SJCRH30 (cell line): ENCODE measurements at regions not wholly inside any gene's neighbourhood (a gene's known extent, or its start where the extent isn't known, plus 50 kb on each side); places are given as distances from the start of the nearest gene placed in this dataset.

ENCODE experiments used
- DNase-seq, 2 experiments: peaks; one replicate each; pipeline ENCODE4 v3.0.0-alpha.2; 2015 to 2020
- H3K27ac ChIP-seq: fragments of 250-450 bp; sonication (Bioruptor Pico); 2 replicates; pipeline ENCODE4 v1.5.1; 2020; ENCODE audit warnings: mild to moderate bottlenecking, moderate library complexity
- H3K27me3 ChIP-seq: fragments of 250-450 bp; sonication (Bioruptor Pico); 2 replicates; pipeline ENCODE4 v1.5.1; 2020; ENCODE audit warnings: mild to moderate bottlenecking, moderate library complexity
- H3K36me3 ChIP-seq: fragments of 250-450 bp; sonication (Bioruptor Pico); 2 replicates; pipeline ENCODE4 v1.5.1; 2020; ENCODE audit warnings: mild to moderate bottlenecking, moderate library complexity
- H3K4me1 ChIP-seq: fragments of 250-450 bp; sonication (Bioruptor Pico); 2 replicates; pipeline ENCODE4 v1.5.1; 2020; ENCODE audit warnings: mild to moderate bottlenecking, moderate library complexity
- H3K4me3 ChIP-seq: fragments of 250-450 bp; sonication (Bioruptor Pico); 2 replicates; pipeline ENCODE4 v1.5.1; 2020; ENCODE audit warnings: mild to moderate bottlenecking, moderate library complexity
- H3K9me3 ChIP-seq: fragments of 250-450 bp; sonication (Bioruptor Pico); replicated peaks from 2 replicates; pipeline ENCODE4 v1.5.1; 2020; ENCODE audit warnings: mild to moderate bottlenecking, moderate library complexity

DNA sequence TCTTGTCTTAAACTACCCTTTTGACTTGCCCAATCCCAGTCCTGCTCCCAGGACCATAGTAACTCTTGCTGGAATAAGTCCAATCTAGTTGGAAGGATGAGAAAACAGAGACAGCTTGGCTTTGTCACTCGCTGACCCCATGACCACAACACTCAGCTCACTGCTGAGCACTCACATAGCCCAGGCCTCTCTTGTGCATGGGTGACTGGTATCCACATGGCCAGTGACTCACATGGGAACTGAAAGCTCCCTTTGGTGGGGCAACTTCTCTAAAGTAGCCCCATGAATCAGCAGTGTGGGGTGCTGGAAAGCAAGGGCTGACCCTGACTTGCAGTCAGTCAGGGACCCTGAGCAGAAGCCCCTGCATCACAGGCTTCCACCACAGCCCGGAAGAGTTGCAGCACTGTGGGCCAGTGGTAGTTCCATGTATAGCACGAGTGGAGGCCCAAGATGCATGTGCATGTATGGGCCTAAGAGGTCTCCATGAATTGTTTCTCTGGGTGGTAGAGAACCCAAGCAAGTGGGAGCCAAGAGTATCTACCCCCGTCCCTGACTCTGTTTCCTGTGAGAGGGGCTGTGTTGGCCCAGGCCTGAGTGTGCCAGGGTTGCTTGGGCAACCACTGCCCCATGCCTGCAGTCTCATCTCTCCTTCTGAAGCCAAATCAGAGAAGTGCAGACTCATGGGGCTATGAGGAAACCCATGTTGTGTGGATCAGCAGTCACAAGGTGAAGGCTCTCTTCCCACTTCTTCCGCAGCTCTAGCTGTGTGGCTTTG is 62.1 kb upstream of the XCR1 start:
- DNase-seq, result no peak
- H3K27ac ChIP-seq, result no peak overlapping the region

DNA sequence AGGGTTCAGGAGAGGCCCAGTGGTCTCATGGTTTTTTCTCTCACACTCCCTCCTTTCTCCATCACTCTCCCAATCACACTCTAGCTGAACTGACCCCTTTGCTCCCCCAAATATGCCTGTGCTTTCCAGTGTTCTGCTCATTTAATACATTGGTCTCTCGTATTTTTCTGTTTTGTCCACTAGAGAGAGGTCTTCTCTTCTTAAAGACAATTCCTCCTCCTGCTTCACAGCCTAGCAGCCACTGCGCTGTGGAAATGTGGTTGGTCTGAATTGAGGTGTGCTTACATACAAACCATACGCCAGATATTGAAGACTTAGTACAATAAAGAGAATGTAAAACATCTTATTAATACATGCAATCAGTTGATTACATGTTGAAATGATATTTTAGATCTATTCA is 60.6 kb upstream of the XCR1 start:
- no peaks in the 10 kb centered on the region for H3K4me1 ChIP-seq
- H3K36me3 ChIP-seq, result no peaks in the 10 kb centered on the region
- no peaks in the 10 kb centered on the region for H3K27me3 ChIP-seq
- H3K27ac ChIP-seq, result no peak overlapping the region
- DNase-seq, result no peak
- H3K4me3 ChIP-seq, result no peak overlapping the region
- no peaks in the 10 kb centered on the region for H3K9me3 ChIP-seq

More for the DNA sequence above, 62.1 kb upstream of the XCR1 start:
- H3K9me3 ChIP-seq, result no peaks in the 10 kb centered on the region
- H3K36me3 ChIP-seq, result no peaks in the 10 kb centered on the region
- no peaks in the 10 kb centered on the region for H3K4me1 ChIP-seq
- no peaks in the 10 kb centered on the region for H3K27me3 ChIP-seq
- H3K4me3 ChIP-seq, result no peak overlapping the region

DNA sequence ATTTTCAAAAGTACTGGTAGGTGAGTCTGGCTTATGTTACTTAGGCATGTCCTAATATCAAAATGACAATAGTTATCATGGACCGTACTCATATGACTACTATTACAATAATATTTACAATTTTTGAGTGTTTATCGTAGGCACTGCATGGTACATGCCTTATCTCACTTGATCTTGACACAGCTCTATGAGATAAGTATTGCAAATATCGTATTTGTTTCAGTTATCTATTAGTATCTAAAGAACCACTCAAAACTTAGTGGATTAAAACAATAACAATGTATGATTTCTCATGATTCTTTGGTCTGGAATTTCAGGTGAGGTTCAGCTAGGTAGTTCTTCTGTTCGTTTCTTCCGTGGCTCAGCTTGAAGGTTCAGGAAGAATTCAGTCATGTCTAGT is 59.7 kb upstream of the XCR1 start:
- H3K4me3 ChIP-seq, result no peak overlapping the region
- no peaks in the 10 kb centered on the region for H3K36me3 ChIP-seq
- no peaks in the 10 kb centered on the region for H3K4me1 ChIP-seq
- no peaks in the 10 kb centered on the region for H3K9me3 ChIP-seq
- H3K27ac ChIP-seq, result no peak overlapping the region
- no peak for DNase-seq
- no peaks in the 10 kb centered on the region for H3K27me3 ChIP-seq

DNA sequence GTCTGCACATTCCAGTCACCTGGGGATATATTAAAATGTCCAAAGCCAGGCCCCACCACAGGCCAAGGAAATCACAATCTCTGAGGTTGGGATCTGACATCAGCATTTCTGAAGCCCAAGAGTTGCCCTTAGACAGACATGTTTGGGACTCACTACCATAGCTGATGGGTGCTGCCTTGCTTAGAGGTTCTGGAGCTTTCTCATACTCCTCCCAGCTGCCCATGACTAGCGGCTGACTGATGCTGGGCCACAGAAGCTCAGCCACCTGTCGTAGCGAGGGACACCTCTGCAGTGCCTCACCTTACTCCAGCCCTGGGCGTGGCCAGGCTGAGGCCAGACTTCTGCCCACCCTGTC is 58.8 kb upstream of the XCR1 start:
- no peak for DNase-seq
- H3K27me3 ChIP-seq, result no peaks in the 10 kb centered on the region
- H3K4me1 ChIP-seq, result no peaks in the 10 kb centered on the region
- H3K4me3 ChIP-seq, result no peak overlapping the region
- no peaks in the 10 kb centered on the region for H3K9me3 ChIP-seq
- H3K36me3 ChIP-seq, result no peaks in the 10 kb centered on the region
- no peak overlapping the region for H3K27ac ChIP-seq

DNA sequence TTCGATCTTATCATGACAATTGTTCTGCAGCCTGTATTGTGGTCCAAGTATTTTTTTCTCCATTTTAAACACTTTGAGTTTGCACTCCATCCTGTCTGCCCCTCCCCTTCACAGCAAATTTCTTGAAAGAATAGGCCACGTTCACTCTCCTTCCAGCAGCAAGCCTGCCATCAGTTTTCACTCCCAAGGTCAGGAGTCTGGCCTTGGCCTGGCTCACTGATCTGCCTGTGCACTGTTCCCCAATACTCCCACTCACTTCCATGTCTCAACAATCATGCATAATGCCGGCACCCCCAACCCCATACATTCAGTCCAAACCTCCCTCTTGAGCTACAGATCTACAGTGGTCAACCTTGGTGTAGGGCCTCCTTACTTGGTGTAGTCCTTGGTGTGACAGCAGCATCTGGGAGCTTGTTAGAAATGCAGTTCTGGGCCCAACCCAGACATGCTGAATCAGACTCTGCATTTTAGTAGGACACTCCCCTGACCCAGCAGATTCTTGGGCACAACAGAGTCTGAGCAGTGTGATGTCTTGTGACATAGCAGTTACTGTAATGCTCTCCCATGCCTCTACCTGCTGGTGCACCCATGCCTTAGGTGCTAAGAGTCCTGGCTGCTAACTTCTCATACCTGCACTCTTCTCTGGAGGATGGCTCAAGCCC is 58.3 kb upstream of the XCR1 start:
- DNase-seq, result no peak

DNA sequence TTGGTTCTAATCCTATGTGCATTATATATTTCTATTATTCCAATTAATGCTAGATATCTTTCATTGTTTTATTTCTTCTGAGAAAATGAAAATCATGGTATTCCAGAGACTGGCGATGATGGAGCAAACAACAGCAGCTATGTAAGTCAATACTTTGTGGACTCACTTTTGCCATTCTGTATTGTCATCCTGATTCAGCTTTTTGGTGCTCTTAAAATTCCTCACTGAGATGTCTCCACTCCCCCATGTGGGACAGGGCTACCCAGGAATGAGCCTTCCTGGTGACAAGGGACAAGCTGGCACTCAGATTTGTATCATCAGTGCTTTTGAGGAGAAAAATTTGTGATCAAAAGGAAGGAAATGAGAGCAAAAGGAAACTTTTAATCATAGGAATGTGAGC is 56.7 kb upstream of the XCR1 start:
- H3K36me3 ChIP-seq, result no peaks in the 10 kb centered on the region
- H3K4me3 ChIP-seq, result no peak overlapping the region
- no peak overlapping the region for H3K27ac ChIP-seq
- no peaks in the 10 kb centered on the region for H3K4me1 ChIP-seq
- DNase-seq, result no peak
- no peaks in the 10 kb centered on the region for H3K9me3 ChIP-seq
- H3K27me3 ChIP-seq, result no peaks in the 10 kb centered on the region

More for the DNA sequence above, 58.3 kb upstream of the XCR1 start:
- H3K27me3 ChIP-seq, result no peaks in the 10 kb centered on the region
- H3K9me3 ChIP-seq, result no peaks in the 10 kb centered on the region
- no peaks in the 10 kb centered on the region for H3K36me3 ChIP-seq
- no peaks in the 10 kb centered on the region for H3K4me1 ChIP-seq
- H3K27ac ChIP-seq, result no peak overlapping the region
- H3K4me3 ChIP-seq, result no peak overlapping the region

DNA sequence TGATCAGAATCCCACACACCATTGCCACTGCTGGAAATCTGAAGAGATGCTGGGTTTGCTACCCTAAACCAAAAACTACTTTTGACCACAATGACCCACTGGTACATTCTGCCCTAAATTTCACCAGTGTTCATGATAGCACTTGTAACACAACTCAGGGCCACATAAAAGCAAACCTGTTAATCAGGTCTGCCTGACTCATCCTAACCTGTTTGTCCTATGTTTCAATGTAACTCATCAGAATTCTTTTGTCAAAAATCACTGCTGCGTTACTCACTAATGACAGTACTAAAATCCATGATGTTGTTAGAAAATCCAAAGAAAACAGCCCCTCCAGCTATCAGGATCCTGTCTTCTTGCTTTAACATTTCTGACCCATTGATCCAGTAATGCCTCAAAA is 55.6 kb upstream of the XCR1 start:
- no peak overlapping the region for H3K27ac ChIP-seq
- no peaks in the 10 kb centered on the region for H3K36me3 ChIP-seq
- no peak overlapping the region for H3K4me3 ChIP-seq
- no peak for DNase-seq
- H3K9me3 ChIP-seq, result no peaks in the 10 kb centered on the region
- H3K4me1 ChIP-seq, result no peaks in the 10 kb centered on the region
- no peaks in the 10 kb centered on the region for H3K27me3 ChIP-seq

DNA sequence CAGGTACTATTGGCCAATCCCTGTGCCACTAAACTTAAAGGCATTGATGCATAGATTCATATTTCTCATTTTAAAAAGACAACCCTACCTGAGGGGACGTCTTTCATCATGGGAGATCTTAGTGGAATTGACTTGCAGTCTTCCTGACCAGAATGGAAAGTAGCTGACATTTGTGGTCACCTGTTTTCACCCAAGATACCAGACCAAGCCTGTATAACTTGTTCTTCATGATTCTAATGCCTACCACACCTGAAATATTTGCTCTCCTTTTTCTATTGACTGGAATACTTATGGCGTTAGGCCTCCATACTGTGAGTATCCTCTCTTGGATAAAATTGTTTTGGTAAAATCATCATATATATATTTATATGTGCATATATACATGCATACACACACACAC is 54.7 kb upstream of the XCR1 start:
- no peak overlapping the region for H3K4me3 ChIP-seq
- no peak overlapping the region for H3K27ac ChIP-seq
- H3K27me3 ChIP-seq, result no peaks in the 10 kb centered on the region
- H3K9me3 ChIP-seq, result no peaks in the 10 kb centered on the region
- H3K36me3 ChIP-seq, result no peaks in the 10 kb centered on the region
- DNase-seq, result no peak
- no peaks in the 10 kb centered on the region for H3K4me1 ChIP-seq

DNA sequence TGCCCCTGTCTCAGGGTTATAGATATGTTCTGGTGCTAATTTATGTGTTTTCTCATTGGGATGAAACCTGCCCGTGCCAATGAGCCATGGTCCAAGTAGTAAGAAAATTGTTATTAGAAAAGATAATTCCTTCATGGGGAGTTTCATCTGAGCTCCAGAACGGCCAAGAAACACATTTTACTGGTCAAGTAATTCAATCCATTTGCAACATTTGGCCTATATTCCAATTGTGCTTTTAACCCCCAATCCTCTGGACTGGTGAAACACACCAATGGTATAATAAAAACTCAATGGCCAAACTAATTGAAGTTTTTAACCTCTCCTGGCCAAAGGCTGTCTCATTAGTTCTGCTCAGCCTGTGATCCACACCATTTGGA is 53.7 kb upstream of the XCR1 start:
- Histone ChIP-seq H3K36me3 (no peaks in the 10 kb centered on the region), H3K4me1 (no peaks in the 10 kb centered on the region), H3K27me3 (no peaks in the 10 kb centered on the region), H3K27ac (no peak overlapping the region), H3K9me3 (no peaks in the 10 kb centered on the region), H3K4me3 (no peak overlapping the region)
- no peak for DNase-seq

DNA sequence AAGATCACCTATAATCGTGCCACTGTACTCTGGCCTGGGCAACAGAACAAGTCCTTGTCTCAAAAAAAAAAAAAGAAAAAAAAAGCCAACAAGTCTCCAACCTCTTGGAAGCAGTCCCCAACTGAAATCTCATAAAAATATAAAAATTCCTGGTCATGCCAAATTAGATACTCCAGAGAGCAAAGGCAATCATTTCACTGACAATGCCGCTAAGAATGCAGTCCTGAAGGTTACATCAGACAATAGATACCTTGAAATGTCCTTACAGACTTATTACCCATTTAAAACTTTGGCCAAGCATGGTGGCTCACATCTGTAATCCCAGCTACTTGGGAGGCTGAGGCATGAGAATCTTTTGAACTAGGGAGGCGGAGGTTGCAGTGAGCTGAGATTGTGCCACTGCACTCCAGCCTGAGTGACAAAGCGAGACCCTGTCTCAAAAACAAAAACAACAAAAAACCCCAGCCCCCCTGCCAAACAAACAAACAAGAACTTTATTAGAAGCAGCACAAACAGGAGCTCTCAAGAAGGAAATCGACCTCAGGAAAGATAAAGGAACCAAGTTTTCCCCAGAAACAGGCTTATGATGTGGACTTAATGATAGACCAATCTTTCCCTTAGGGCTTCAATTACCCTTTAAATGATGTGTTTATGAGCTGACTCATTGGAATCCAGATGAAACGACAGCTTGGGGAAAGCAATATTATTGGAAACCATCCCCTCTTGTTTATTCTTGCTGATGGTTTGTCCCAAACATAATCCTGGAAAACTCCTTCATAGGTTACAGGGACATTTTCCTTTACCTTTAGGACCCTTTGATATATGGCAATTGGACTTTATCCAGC is 53.1 kb upstream of the XCR1 start:
- DNase-seq, result no peak
- H3K27ac ChIP-seq, result no peak overlapping the region

DNA sequence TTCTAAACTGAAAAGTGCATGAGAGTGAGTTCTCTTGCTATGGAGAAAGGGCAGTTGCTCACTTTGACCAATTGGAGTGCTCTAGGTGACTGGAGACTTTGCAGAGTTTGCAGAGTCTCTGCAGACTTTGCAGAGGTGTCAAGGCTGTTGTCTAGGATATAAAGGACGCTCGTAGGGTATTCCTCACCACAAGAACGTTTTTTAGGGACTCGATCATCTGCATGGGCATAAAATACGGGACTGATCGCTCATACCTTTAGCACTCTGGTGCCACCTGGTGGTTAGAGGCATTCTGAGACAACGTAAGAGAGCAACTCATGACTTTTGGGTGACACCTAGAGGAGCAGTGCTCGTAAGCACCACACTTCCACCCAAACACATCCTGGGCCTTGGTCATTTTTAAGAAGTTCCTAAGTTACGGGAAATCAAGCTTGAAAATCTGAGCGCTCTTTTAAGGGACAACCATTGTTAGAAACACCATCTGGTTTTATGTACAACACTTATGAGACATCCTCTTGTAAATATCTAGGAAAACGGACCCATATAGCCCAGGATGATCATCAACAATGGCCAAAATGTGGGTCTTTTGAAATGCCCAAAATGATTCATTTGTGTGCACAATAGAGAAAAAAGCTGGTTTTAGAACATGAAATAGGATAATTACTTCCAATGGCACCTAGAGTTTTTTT is 51.6 kb upstream of the XCR1 start:
- H3K4me3 ChIP-seq, result no peak overlapping the region
- H3K9me3 ChIP-seq, result no peaks in the 10 kb centered on the region
- H3K27ac ChIP-seq, result no peak overlapping the region
- DNase-seq, result peak; percentile 83 to 93
- no peaks in the 10 kb centered on the region for H3K36me3 ChIP-seq
- H3K27me3 ChIP-seq, result no peaks in the 10 kb centered on the region
- no peaks in the 10 kb centered on the region for H3K4me1 ChIP-seq

More for the DNA sequence above, 53.1 kb upstream of the XCR1 start:
- Histone ChIP-seq H3K36me3 (no peaks in the 10 kb centered on the region), H3K4me1 (no peaks in the 10 kb centered on the region), H3K4me3 (no peak overlapping the region), H3K27me3 (no peaks in the 10 kb centered on the region), H3K9me3 (no peaks in the 10 kb centered on the region)
